ENCODE measurements at regions not wholly inside any gene's neighbourhood (a gene's known extent, or its start where the extent isn't known, plus 50 kb on each side); places are given as distances from the start of the nearest gene placed in this dataset.

DNA sequence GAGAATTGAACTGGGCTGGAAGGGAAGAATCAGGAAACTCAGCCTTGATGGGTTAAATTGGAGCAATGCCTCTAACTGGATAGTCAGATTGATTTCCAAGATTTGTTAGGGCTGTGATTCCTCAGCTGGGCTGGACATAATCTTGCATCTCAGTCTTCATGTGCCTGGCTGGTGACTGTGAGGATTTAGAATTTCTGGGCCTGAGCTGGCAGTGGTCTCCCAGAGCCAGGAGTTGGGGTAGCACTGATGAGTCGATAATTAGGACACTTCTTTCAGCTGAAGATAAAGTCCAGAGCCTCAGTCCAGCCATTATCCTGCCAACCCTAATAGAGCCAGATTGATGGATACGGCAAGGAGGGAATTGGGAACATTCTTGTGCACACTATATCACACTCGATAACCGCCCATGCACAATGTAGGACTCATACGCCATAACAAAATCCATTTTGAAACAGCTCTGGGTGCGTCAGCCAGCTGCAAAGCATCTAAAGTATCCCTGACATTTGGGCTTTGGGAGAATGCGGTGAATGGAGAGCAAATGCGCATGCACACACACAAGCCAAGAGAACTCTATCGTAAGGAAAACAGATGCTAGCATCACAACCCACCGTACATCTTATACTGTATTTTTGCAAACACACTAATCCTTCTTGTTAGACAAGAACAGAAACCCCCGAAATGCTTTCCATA, 405.1 kb upstream of the KLF4 start:
- no peaks in the 10 kb centered on the region for H3K27me3 ChIP-seq (replicated peaks; ENCODE audit: control insufficient read depth, insufficient read depth, low read length)
- H3K4me1 ChIP-seq = no peaks in the 10 kb centered on the region
- H3K36me3 ChIP-seq (ENCODE audit: control insufficient read depth, insufficient read depth, low read length) = no peaks in the 10 kb centered on the region
- no TSS peak for BruUV-seq (replicated peaks)
- Mint-ChIP-seq H3K4me3 (ENCODE audit: unreplicated experiment) (no peak overlapping the region), H3K27ac (ENCODE audit: unreplicated experiment) (no peak overlapping the region), H3K4me1 (ENCODE audit: low read depth, unreplicated experiment) (peaks cover 6% of the 10 kb centered on the region), H3K27me3 (ENCODE audit: insufficient read depth, unreplicated experiment) (no peaks in the 10 kb centered on the region), H3K36me3 (ENCODE audit: insufficient read depth, unreplicated experiment) (no peaks in the 10 kb centered on the region), H3K9me3 (ENCODE audit: unreplicated experiment) (peaks cover 12% of the 10 kb centered on the region)
- no peak for TF ChIP-seq CTCF (IDR thresholded peaks at IDR 0.05; ENCODE audit: insufficient read depth in 1 of 2, low read depth in 1 of 2, low read length in 1 of 2, severe bottlenecking in 1 of 2, unreplicated experiment in 1 of 2)
- no peak for DNase-seq
- H3K9me3 ChIP-seq = no peaks in the 10 kb centered on the region
- intact Hi-C loops (cut with micrococcal nuclease; ENCODE audit: unreplicated experiment) = no loop called here
- ChIA-PET CTCF (no interaction called here), POLR2A (no interaction called here)
- no peak overlapping the region for H3K4me3 ChIP-seq (ENCODE audit: low read depth, low read length)

GRCh38 chr9:107890921-107891465, 401.4 kb upstream of the KLF4 start:
- H3K27ac Mint-ChIP-seq (ENCODE audit: unreplicated experiment) = no peak overlapping the region
- H3K4me1 Mint-ChIP-seq (ENCODE audit: low read depth, unreplicated experiment) = peaks cover 6% of the 10 kb centered on the region
- H3K9me3 Mint-ChIP-seq (ENCODE audit: unreplicated experiment) = peaks cover 12% of the 10 kb centered on the region
- H3K27me3 Mint-ChIP-seq (ENCODE audit: insufficient read depth, unreplicated experiment) = no peaks in the 10 kb centered on the region
- no peak overlapping the region for H3K4me3 ChIP-seq (ENCODE audit: low read depth, low read length)
- no peaks in the 10 kb centered on the region for H3K27me3 ChIP-seq (replicated peaks; ENCODE audit: control insufficient read depth, insufficient read depth, low read length)
- intact Hi-C loops (cut with micrococcal nuclease; ENCODE audit: unreplicated experiment) = no loop called here
- no TSS peak for BruUV-seq (replicated peaks)
- H3K36me3 Mint-ChIP-seq (ENCODE audit: insufficient read depth, unreplicated experiment) = no peaks in the 10 kb centered on the region
- DNase-seq = no peak
- H3K4me1 ChIP-seq = no peaks in the 10 kb centered on the region
- H3K9me3 ChIP-seq = no peaks in the 10 kb centered on the region
- no peak overlapping the region for H3K4me3 Mint-ChIP-seq (ENCODE audit: unreplicated experiment)
- POLR2A ChIA-PET = no interaction called here
- CTCF ChIA-PET = no interaction called here
- TF ChIP-seq CTCF (IDR thresholded peaks at IDR 0.05; ENCODE audit: insufficient read depth in 1 of 2, low read depth in 1 of 2, low read length in 1 of 2, severe bottlenecking in 1 of 2, unreplicated experiment in 1 of 2) = no peak
- no peaks in the 10 kb centered on the region for H3K36me3 ChIP-seq (ENCODE audit: control insufficient read depth, insufficient read depth, low read length)

GRCh38 chr9:107888773-107889227, 399.2 kb upstream of the KLF4 start:
- ChIA-PET POLR2A (no interaction called here), CTCF (no interaction called here)
- no peak for DNase-seq
- Histone ChIP-seq H3K9me3 (no peaks in the 10 kb centered on the region), H3K4me3 (ENCODE audit: low read depth, low read length) (no peak overlapping the region), H3K4me1 (no peaks in the 10 kb centered on the region), H3K36me3 (ENCODE audit: control insufficient read depth, insufficient read depth, low read length) (no peaks in the 10 kb centered on the region), H3K27me3 (replicated peaks; ENCODE audit: control insufficient read depth, insufficient read depth, low read length) (no peaks in the 10 kb centered on the region)
- intact Hi-C loops (cut with micrococcal nuclease; ENCODE audit: unreplicated experiment) = no loop called here
- Mint-ChIP-seq H3K36me3 (ENCODE audit: insufficient read depth, unreplicated experiment) (no peaks in the 10 kb centered on the region), H3K27me3 (ENCODE audit: insufficient read depth, unreplicated experiment) (no peaks in the 10 kb centered on the region), H3K4me1 (ENCODE audit: low read depth, unreplicated experiment) (peaks cover 6% of the 10 kb centered on the region), H3K4me3 (ENCODE audit: unreplicated experiment) (no peak overlapping the region), H3K9me3 (ENCODE audit: unreplicated experiment) (peaks cover 12% of the 10 kb centered on the region), H3K27ac (ENCODE audit: unreplicated experiment) (no peak overlapping the region)
- no peak for TF ChIP-seq CTCF (IDR thresholded peaks at IDR 0.05; ENCODE audit: insufficient read depth in 1 of 2, low read depth in 1 of 2, low read length in 1 of 2, severe bottlenecking in 1 of 2, unreplicated experiment in 1 of 2)
- no TSS peak for BruUV-seq (replicated peaks)

All from Caco-2 (cell line).